ENCODE measurements at regions not wholly inside any gene's neighbourhood (a gene's known extent, or its start where the extent isn't known, plus 50 kb on each side); places are given as distances from the start of the nearest gene placed in this dataset.

- no peak for TF ChIP-seq CTCF (IDR thresholded peaks at IDR 0.05)
- TF ChIP-seq POLR2A (IDR thresholded peaks at IDR 0.05), result no peak
- no peak for TF ChIP-seq POLR2AphosphoS5 (IDR thresholded peaks at IDR 0.05)
- TF ChIP-seq EP300 (IDR thresholded peaks at IDR 0.05), result no peak
These were observed 55.4 kb upstream of the DHX15 start for GRCh38 chr4:24639714-24640113.
